Mesendoderm (in vitro differentiated cells): ENCODE measurements at regions not wholly inside any gene's neighbourhood (a gene's known extent, or its start where the extent isn't known, plus 50 kb on each side); places are given as distances from the start of the nearest gene placed in this dataset.

Source experiments
- DNase-seq: peaks from one replicate; pipeline ENCODE4 v3.0.0; 2013
- H2AK5ac ChIP-seq: 2 replicates; pipeline ENCODE4 v1.6.1; 2013; ENCODE audit warnings: low read length, inconsistent platforms
- H2BK120ac ChIP-seq: 2 replicates; pipeline ENCODE4 v1.6.1; 2013; ENCODE audit warnings: low read depth, mild to moderate bottlenecking, low read length, moderate library complexity, mixed read lengths
- H2BK15ac ChIP-seq: replicated peaks from 2 replicates; pipeline ENCODE4 v1.6.1; 2013; ENCODE audit warnings: low read depth, mild to moderate bottlenecking, moderate library complexity
- H2BK5ac ChIP-seq: 2 replicates; pipeline ENCODE4 v1.6.1; 2013; ENCODE audit warnings: low read length, inconsistent platforms
- H3K18ac ChIP-seq: 2 replicates; pipeline ENCODE4 v1.6.1; 2013; ENCODE audit warnings: mild to moderate bottlenecking, low read length, mixed read lengths
- H3K23ac ChIP-seq: one replicate; pipeline ENCODE4 v1.6.1; 2013; ENCODE audit warnings: low read length
- H3K27ac ChIP-seq: 2 replicates; pipeline ENCODE4 v1.5.1; 2013; ENCODE audit warnings: low read depth, mild to moderate bottlenecking, inconsistent platforms, low read length, moderate library complexity
- H3K27me3 ChIP-seq: 2 replicates; pipeline ENCODE4 v1.6.1; 2013; ENCODE audit warnings: low read length, control low read depth, mild to moderate bottlenecking, inconsistent platforms; ENCODE audit not compliant: insufficient read depth, poor library complexity
- H3K36me3 ChIP-seq: 2 replicates; pipeline ENCODE4 v1.6.1; 2013; ENCODE audit warnings: low read length, inconsistent platforms; ENCODE audit not compliant: control insufficient read depth, insufficient read depth
- H3K4ac ChIP-seq: one replicate; pipeline ENCODE4 v1.6.1; 2013; ENCODE audit warnings: low read depth, mild to moderate bottlenecking, low read length, moderate library complexity
- H3K4me1 ChIP-seq: 2 replicates; pipeline ENCODE4 v1.6.1; 2013; ENCODE audit warnings: low read depth, low read length, inconsistent platforms; ENCODE audit not compliant: control insufficient read depth
- H3K4me2 ChIP-seq: 2 replicates; pipeline ENCODE4 v1.6.1; 2013; ENCODE audit warnings: low read length
- H3K4me3 ChIP-seq: 2 replicates; pipeline ENCODE4 v1.5.1; 2013; ENCODE audit warnings: mild to moderate bottlenecking, low read length
- H3K56ac ChIP-seq: one replicate; pipeline ENCODE4 v1.6.1; 2013; ENCODE audit warnings: low read length
- H3K79me1 ChIP-seq: 2 replicates; pipeline ENCODE4 v1.6.1; 2013; ENCODE audit warnings: low read length, inconsistent platforms
- H3K79me2 ChIP-seq: 2 replicates; pipeline ENCODE4 v1.6.1; 2013; ENCODE audit warnings: mild to moderate bottlenecking, low read length; ENCODE audit not compliant: control insufficient read depth, insufficient read depth
- H3K9ac ChIP-seq: 2 replicates; pipeline ENCODE4 v1.6.1; 2013; ENCODE audit warnings: low read length, inconsistent platforms
- H4K5ac ChIP-seq: one replicate; pipeline ENCODE4 v1.6.1; 2013; ENCODE audit warnings: low read length
- H4K8ac ChIP-seq: one replicate; pipeline ENCODE4 v1.6.1; 2013; ENCODE audit warnings: low read depth, mild to moderate bottlenecking, control low read depth, low read length, moderate library complexity
- WGBS: extraction: QIAGEN DNeasy Blood & Tissue Kit; methylation state at CpG from one replicate; pipeline ENCODE4 v1.1.7; 2013; ENCODE audit warnings: low lambda C conversion rate, missing lambda C conversion rate; ENCODE audit not compliant: insufficient coverage; ENCODE audit errors: extremely low coverage; 5-methylcytosine and 5-hydroxymethylcytosine counted together

DNA sequence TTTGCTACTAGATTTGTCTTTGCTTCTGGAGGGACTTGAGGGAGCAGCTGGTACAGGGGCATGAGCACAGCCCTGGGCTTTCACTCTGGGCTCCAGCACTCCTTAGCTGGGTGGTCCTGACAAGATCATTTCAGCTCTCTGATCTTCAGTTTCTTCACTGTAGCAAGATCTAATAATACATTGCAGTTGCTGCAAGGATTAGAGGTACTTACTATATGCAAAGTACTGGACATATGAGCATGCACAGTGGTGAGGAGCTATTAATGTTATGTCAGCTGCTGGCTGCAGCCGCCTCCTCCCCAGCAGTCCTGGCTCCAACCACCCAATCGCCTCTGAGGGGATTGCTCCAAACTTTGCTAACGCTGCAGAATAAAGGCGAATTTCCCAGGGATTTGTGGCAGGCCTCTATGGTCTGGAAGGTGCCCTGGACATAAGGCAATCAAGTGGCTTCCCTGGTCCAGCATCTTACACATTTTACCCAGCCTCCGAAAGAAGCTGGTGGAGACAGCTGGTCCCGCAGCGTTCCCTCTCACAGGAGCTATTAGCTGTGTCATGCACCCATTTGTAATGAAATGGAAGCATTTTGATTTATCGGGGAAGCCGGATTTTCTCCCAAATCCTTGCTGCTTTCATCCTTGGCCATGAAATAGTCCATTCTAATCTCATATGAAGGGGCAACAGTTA, 96.7 kb downstream of the RHOB start:
- Histone ChIP-seq H2BK15ac (no peak overlapping the region), H4K5ac (no peak overlapping the region), H3K18ac (no peak overlapping the region), H3K4me1 (no peaks in the 10 kb centered on the region), H2AK5ac (no peak overlapping the region), H3K56ac (no peak overlapping the region), H3K9ac (no peak overlapping the region), H3K4me3 (no peak overlapping the region), H3K4me2 (no peak overlapping the region), H2BK120ac (no peak overlapping the region), H2BK5ac (no peak overlapping the region), H3K79me1 (no peaks in the 10 kb centered on the region), H3K79me2 (no peaks in the 10 kb centered on the region), H3K23ac (no peak overlapping the region), H3K36me3 (no peaks in the 10 kb centered on the region), H4K8ac (no peak overlapping the region), H3K27me3 (no peaks in the 10 kb centered on the region), H3K4ac (no peak overlapping the region), H3K27ac (no peak overlapping the region)
- no CpG with 5 or more reads among the region's 9 CpGs for WGBS
- DNase-seq = no peak

DNA sequence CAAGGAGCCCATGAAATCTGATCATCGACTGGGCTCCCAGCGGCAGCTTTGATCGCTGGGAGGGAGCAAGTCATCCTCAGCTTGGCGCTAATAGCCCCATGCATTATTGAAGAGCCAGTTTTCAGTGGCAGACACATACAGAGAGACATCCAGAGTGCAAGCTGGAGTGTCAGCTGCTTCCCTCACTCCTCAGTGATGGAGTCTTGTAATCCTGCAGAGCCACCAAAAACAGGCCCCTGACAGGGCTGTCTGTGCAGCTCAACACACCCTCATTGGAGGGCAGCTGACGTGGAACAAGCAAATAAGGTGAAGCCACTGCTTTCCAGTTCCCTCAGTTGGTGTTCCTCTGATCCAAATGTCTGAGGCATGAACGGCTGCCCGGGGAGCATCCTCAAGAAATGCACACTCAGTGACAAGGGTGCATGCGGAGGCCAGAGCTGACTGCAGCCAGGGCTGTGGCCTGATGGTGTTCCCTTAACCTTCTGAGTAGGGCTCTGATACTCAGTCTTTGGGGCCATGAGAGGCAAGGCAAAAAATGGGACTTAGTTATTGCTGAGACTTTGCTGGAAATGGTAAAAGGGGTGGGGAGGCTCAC, 97.4 kb downstream of the RHOB start:
- DNase-seq = no peak
- H3K4me1 ChIP-seq = no peaks in the 10 kb centered on the region
- H2AK5ac ChIP-seq = no peak overlapping the region
- no peak overlapping the region for H3K4ac ChIP-seq
- H3K79me1 ChIP-seq = no peaks in the 10 kb centered on the region
- H2BK15ac ChIP-seq = no peak overlapping the region
- no peak overlapping the region for H3K9ac ChIP-seq
- H4K5ac ChIP-seq = no peak overlapping the region
- H3K4me3 ChIP-seq = no peak overlapping the region
- no peaks in the 10 kb centered on the region for H3K79me2 ChIP-seq
- no CpG with 5 or more reads among the region's 8 CpGs for WGBS
- H3K18ac ChIP-seq = no peak overlapping the region
- no peaks in the 10 kb centered on the region for H3K36me3 ChIP-seq
- no peak overlapping the region for H2BK5ac ChIP-seq
- no peak overlapping the region for H3K56ac ChIP-seq
- H3K27ac ChIP-seq = no peak overlapping the region
- H2BK120ac ChIP-seq = no peak overlapping the region
- H3K27me3 ChIP-seq = no peaks in the 10 kb centered on the region
- no peak overlapping the region for H3K23ac ChIP-seq
- no peak overlapping the region for H3K4me2 ChIP-seq
- H4K8ac ChIP-seq = no peak overlapping the region

DNA sequence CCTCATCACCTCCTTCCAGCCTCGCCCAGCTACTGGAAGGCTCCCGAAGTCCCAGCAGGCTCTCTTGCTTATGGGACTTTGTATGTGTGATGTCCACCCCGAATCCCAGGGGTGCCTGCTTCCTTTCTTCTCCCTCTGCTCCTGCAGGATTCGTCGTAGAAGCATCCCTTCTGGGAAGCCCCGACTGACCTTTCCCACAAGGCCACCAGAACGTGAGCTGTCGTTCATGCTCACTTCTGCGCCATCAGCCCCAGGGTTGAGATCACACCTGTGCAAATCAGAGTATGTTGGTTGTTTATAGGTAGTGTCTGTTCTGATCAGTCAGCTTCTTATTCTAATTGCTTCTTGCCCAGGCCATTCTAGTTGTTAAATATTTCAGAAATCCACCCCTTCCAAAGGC, 101.8 kb downstream of the HS1BP3 start:
- no CpG with 5 or more reads among the region's 9 CpGs for WGBS
- Histone ChIP-seq H2AK5ac (no peak overlapping the region), H3K4me1 (no peaks in the 10 kb centered on the region), H3K4me3 (no peak overlapping the region), H3K9ac (no peak overlapping the region), H2BK15ac (no peak overlapping the region), H3K27me3 (no peaks in the 10 kb centered on the region), H3K27ac (no peak overlapping the region), H3K79me2 (no peaks in the 10 kb centered on the region), H3K36me3 (no peaks in the 10 kb centered on the region), H3K79me1 (no peaks in the 10 kb centered on the region), H3K56ac (no peak overlapping the region), H2BK5ac (no peak overlapping the region), H3K18ac (no peak overlapping the region), H3K4ac (no peak overlapping the region), H3K23ac (no peak overlapping the region), H2BK120ac (no peak overlapping the region), H4K8ac (no peak overlapping the region), H3K4me2 (no peak overlapping the region), H4K5ac (no peak overlapping the region)
- DNase-seq = no peak

DNA sequence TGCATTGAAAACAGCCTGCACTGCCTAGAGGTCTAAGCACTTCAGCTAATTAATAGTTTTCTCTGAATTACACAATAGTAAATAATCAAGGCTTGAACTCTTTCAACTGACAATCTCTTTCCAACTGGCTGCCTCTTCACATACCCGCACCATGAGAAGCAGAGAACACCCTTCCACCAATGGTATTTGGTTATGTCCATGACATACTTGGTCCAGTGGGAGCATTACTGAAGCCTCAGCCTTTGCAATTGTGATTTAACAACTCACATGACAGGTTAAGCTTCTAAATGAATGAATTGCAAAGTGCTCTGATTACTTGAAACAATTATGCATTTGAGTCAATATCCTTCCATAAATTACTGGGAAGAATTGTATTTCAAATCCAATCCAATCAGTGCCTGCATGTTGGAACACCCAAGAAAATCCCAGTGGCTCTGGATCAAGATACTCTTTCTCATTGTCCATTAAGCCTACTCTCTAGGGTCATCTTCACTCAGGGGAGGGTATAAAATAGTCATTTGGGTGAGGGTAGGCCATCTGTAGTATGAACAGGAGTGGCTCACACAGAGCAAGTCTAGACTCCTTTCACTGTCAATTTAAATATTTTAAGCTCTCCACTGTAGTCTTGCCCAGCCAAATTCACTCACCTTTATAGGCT, 101.1 kb downstream of the HS1BP3 start:
- H3K79me1 ChIP-seq = no peaks in the 10 kb centered on the region
- H2BK5ac ChIP-seq = no peak overlapping the region
- H4K8ac ChIP-seq = no peak overlapping the region
- no peak overlapping the region for H3K23ac ChIP-seq
- no peak overlapping the region for H3K9ac ChIP-seq
- H3K4me2 ChIP-seq = no peak overlapping the region
- H3K27me3 ChIP-seq = no peaks in the 10 kb centered on the region
- H3K4ac ChIP-seq = no peak overlapping the region
- no peak overlapping the region for H3K27ac ChIP-seq
- no peak overlapping the region for H3K56ac ChIP-seq
- no peaks in the 10 kb centered on the region for H3K4me1 ChIP-seq
- no peak overlapping the region for H2AK5ac ChIP-seq
- no peak overlapping the region for H4K5ac ChIP-seq
- H3K36me3 ChIP-seq = no peaks in the 10 kb centered on the region
- no peak overlapping the region for H3K4me3 ChIP-seq
- H3K18ac ChIP-seq = no peak overlapping the region
- H2BK15ac ChIP-seq = no peak overlapping the region
- H2BK120ac ChIP-seq = no peak overlapping the region
- no peak for DNase-seq
- WGBS = no CpG with 5 or more reads among the region's 1 CpG
- no peaks in the 10 kb centered on the region for H3K79me2 ChIP-seq

DNA sequence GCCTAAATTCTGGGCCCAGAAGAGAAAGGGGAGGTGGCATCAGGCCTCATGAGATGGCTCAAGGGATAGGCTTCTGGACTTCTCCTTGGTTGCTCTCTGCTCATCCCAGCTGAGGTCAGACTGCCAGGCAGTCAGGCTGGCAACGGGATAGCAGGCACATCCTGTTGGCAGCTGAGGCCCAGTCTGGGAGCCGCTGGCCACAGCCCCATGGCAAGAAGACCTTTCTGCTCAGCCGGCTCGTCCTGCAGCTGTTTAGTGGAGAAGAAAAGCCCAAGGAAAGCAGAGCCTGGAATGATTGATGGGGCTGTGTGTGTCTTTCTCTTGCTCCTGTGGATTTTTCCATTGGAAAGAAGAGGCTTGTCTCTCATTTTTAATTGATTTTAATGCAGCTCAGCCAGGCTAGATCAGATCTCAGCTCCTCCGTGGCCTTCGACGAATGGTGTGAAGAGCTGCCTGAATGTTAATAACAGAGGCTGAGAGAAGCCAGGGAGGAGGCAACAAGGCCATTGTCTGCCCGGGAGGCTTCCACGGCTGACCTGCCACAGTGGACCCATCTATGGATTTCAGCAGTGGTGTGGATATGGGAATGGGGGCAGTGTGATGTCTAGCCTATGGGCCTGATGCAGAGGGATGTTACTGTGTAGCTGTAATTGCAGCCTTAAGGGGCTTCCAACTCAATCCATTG, 99.5 kb downstream of the HS1BP3 start:
- no peak overlapping the region for H3K9ac ChIP-seq
- no peak for DNase-seq

More for the DNA sequence above, 99.5 kb downstream of the HS1BP3 start:
- Histone ChIP-seq H3K27ac (no peak overlapping the region), H3K36me3 (no peaks in the 10 kb centered on the region), H3K27me3 (no peaks in the 10 kb centered on the region), H3K79me2 (no peaks in the 10 kb centered on the region), H2BK5ac (no peak overlapping the region), H3K56ac (peak overlapping the region; percentile 30), H4K8ac (no peak overlapping the region), H3K4me2 (no peak overlapping the region), H3K4ac (no peak overlapping the region), H3K18ac (no peak overlapping the region), H4K5ac (no peak overlapping the region), H3K4me1 (no peaks in the 10 kb centered on the region), H2AK5ac (no peak overlapping the region), H3K4me3 (no peak overlapping the region), H3K23ac (no peak overlapping the region), H2BK120ac (no peak overlapping the region), H3K79me1 (no peaks in the 10 kb centered on the region), H2BK15ac (no peak overlapping the region)
- no CpG with 5 or more reads among the region's 9 CpGs for WGBS
